HEK293 (cell line): ENCODE measurements at regions not wholly inside any gene's neighbourhood (a gene's known extent, or its start where the extent isn't known, plus 50 kb on each side); places are given as distances from the start of the nearest gene placed in this dataset.

Experiments used
- GLI4 ChIP-seq: fragments of 450-650 bp; formaldehyde crosslinking; IDR thresholded peaks from 2 replicates; pipeline ENCODE4 v1.5.1; 2016; ENCODE audit warnings: missing biosample characterization, missing genetic modification characterization
- KLF16 ChIP-seq: fragments of 450-650 bp; formaldehyde crosslinking; IDR thresholded peaks from 2 replicates; pipeline ENCODE4 v1.5.1; 2017; ENCODE audit warnings: missing biosample characterization, missing genetic modification characterization
- KLF9 ChIP-seq: fragments of 450-650 bp; formaldehyde crosslinking; IDR thresholded peaks from 2 replicates; pipeline ENCODE4 v1.5.1; 2016; ENCODE audit warnings: missing biosample characterization, missing genetic modification characterization, low read depth
- MYNN ChIP-seq: fragments of 450-650 bp; formaldehyde crosslinking; IDR thresholded peaks from 2 replicates; pipeline ENCODE4 v1.5.1; 2016; ENCODE audit warnings: missing biosample characterization, missing genetic modification characterization, borderline replicate concordance
- ZFP37 ChIP-seq: fragments of 450-650 bp; formaldehyde crosslinking; IDR thresholded peaks from 2 replicates; pipeline ENCODE4 v1.5.1; 2016; ENCODE audit warnings: missing biosample characterization, missing genetic modification characterization
- ZNF558 ChIP-seq: fragments of 450-650 bp; formaldehyde crosslinking; IDR thresholded peaks from 2 replicates; pipeline ENCODE4 v1.5.1; 2016; ENCODE audit warnings: missing biosample characterization, missing genetic modification characterization
- ZNF624 ChIP-seq: fragments of 450-650 bp; formaldehyde crosslinking; IDR thresholded peaks from 2 replicates; pipeline ENCODE4 v1.5.1; 2017; ENCODE audit warnings: missing biosample characterization, missing genetic modification characterization
- ZNF792 ChIP-seq: fragments of 450-650 bp; formaldehyde crosslinking; IDR thresholded peaks from 2 replicates; pipeline ENCODE4 v1.5.1; 2016; ENCODE audit warnings: missing biosample characterization, missing genetic modification characterization
- TF ChIP-seq, protein P1 (sequence below): fragments of 450-650 bp; formaldehyde crosslinking; IDR thresholded peaks from 2 replicates; pipeline ENCODE4 v1.5.1; 2016; ENCODE audit warnings: missing biosample characterization, missing genetic modification characterization
- TF ChIP-seq, protein P2 (sequence below): fragments of 450-650 bp; formaldehyde crosslinking; IDR thresholded peaks from 2 replicates; pipeline ENCODE4 v1.5.1; 2016; ENCODE audit warnings: missing biosample characterization, missing genetic modification characterization
- TF ChIP-seq, protein P3 (sequence below): fragments of 450-650 bp; formaldehyde crosslinking; IDR thresholded peaks from 2 replicates; pipeline ENCODE4 v1.5.1; 2016; ENCODE audit warnings: missing biosample characterization, missing genetic modification characterization, borderline replicate concordance

DNA sequence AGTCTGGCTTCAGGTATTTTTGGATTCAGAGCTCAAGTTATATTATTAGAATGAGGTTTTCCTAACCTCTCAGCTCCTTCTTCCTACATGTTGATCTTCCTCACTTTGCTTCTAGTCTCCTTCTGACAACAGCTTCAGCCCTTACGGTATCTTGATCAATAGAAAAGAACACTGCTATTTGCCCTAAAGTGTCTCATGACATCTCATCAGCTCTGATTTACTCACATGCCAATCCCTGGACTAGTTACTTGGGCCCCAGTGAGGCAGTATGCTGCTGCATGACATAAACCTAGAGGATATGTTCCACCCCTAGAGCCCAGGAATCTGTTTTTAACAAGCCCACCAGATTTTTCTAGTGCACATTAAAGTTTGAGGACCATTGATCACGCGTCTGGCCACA lies 110.3 kb downstream of the UNC5CL start:
- TF ChIP-seq, protein P1, sequence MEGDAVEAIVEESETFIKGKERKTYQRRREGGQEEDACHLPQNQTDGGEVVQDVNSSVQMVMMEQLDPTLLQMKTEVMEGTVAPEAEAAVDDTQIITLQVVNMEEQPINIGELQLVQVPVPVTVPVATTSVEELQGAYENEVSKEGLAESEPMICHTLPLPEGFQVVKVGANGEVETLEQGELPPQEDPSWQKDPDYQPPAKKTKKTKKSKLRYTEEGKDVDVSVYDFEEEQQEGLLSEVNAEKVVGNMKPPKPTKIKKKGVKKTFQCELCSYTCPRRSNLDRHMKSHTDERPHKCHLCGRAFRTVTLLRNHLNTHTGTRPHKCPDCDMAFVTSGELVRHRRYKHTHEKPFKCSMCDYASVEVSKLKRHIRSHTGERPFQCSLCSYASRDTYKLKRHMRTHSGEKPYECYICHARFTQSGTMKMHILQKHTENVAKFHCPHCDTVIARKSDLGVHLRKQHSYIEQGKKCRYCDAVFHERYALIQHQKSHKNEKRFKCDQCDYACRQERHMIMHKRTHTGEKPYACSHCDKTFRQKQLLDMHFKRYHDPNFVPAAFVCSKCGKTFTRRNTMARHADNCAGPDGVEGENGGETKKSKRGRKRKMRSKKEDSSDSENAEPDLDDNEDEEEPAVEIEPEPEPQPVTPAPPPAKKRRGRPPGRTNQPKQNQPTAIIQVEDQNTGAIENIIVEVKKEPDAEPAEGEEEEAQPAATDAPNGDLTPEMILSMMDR = no peak
- TF ChIP-seq, protein P2, sequence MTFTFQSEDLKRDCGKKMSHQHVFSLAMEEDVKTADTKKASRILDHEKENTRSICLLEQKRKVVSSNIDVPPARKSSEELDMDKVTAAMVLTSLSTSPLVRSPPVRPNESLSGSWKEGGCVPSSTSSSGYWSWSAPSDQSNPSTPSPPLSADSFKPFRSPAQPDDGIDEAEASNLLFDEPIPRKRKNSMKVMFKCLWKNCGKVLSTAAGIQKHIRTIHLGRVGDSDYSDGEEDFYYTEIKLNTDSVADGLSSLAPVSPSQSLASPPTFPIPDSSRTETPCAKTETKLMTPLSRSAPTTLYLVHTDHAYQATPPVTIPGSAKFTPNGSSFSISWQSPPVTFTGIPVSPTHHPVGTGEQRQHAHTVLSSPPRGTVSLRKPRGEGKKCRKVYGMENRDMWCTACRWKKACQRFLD = no peak
- TF ChIP-seq ZNF624 = no peak
- TF ChIP-seq, protein P3, sequence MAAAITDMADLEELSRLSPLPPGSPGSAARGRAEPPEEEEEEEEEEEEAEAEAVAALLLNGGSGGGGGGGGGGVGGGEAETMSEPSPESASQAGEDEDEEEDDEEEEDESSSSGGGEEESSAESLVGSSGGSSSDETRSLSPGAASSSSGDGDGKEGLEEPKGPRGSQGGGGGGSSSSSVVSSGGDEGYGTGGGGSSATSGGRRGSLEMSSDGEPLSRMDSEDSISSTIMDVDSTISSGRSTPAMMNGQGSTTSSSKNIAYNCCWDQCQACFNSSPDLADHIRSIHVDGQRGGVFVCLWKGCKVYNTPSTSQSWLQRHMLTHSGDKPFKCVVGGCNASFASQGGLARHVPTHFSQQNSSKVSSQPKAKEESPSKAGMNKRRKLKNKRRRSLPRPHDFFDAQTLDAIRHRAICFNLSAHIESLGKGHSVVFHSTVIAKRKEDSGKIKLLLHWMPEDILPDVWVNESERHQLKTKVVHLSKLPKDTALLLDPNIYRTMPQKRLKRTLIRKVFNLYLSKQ (tag by site-specific recombination) = no peak
- no peak for TF ChIP-seq KLF16 (tag by site-specific recombination)
- TF ChIP-seq ZNF792 = no peak
- TF ChIP-seq KLF9 = no peak
- no peak for TF ChIP-seq ZFP37 (tag by site-specific recombination)
- TF ChIP-seq MYNN = no peak
- no peak for TF ChIP-seq GLI4 (tag by site-specific recombination)
- TF ChIP-seq ZNF558 (tag by site-specific recombination) = no peak
